ENCODE measurements at regions not wholly inside any gene's neighbourhood (a gene's known extent, or its start where the extent isn't known, plus 50 kb on each side); places are given as distances from the start of the nearest gene placed in this dataset.

DNA sequence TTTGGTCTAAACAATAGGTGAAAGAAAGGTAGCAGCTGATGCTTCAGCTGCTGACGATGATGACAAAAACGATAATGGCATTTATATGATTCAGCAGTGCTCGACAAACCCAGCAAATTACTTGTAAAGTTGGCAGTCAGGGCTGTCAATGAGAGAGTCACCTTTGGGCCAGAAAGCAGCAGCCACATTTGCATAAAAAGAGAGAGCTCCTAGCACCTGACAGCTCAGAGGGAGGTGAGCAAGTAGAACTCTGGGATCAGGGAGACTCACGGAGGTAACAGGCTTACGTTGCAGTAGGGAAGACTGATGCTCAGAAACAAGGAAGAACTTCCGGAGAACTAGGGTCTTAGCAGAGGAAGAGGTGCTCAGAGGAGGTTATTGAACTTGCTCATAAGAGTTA lies 291.9 kb upstream of the ZFHX3 start:
- Histone ChIP-seq H3K9me3 (replicated peaks) (no peaks in the 10 kb centered on the region), H3K27me3 (no peaks in the 10 kb centered on the region), H3K36me3 (no peaks in the 10 kb centered on the region), H3K4me1 (no peaks in the 10 kb centered on the region), H3K4me3 (no peak overlapping the region), H3K27ac (no peak overlapping the region)
- DNase-seq, result no peak

DNA sequence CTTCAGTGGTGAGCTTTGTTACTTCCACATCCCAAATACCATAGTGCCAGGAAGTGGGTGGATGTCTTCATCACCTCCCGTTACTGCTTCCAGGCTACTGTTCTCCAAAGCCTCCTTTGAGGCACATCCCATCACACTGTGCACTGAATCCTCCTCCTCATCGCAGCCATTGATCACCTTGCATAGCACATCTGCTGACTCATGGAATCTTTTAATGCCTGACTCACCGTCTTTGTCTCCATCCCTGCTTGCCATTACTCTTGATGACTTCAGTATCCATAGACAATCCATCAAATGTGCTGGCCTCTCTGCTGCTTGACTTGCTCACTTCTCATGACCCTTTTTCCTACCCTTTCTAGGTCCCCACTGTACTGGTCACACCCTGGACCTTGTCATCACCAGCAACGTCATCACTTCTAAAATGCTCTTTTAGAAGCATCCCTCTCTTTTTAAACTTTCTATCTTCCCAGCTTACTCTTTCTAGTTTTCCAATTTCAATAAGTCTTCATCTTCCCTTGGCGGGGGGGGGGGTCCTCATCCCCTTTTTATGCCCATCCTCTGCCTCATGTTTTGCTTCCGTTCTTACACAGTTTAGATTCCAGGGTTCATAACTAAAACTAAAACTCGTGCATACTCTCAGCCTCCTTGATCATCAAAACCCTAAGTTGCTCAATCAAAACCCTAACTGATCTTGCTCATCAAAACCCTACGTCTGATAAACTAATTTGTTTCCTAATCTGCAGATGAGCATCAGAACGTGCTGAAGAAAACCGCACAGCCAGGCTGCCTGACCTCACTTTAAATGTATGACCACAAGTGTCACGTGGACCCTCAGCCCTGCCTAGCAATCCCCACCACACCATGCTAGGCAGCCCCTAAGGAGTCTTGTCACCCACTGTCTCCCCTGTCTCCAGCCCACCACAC lies 289.7 kb upstream of the ZFHX3 start:
- Histone ChIP-seq H3K27ac (no peak overlapping the region), H3K36me3 (no peaks in the 10 kb centered on the region), H3K27me3 (no peaks in the 10 kb centered on the region), H3K9me3 (replicated peaks) (no peaks in the 10 kb centered on the region), H3K4me3 (no peak overlapping the region), H3K4me1 (no peaks in the 10 kb centered on the region)
- no peak for DNase-seq

DNA sequence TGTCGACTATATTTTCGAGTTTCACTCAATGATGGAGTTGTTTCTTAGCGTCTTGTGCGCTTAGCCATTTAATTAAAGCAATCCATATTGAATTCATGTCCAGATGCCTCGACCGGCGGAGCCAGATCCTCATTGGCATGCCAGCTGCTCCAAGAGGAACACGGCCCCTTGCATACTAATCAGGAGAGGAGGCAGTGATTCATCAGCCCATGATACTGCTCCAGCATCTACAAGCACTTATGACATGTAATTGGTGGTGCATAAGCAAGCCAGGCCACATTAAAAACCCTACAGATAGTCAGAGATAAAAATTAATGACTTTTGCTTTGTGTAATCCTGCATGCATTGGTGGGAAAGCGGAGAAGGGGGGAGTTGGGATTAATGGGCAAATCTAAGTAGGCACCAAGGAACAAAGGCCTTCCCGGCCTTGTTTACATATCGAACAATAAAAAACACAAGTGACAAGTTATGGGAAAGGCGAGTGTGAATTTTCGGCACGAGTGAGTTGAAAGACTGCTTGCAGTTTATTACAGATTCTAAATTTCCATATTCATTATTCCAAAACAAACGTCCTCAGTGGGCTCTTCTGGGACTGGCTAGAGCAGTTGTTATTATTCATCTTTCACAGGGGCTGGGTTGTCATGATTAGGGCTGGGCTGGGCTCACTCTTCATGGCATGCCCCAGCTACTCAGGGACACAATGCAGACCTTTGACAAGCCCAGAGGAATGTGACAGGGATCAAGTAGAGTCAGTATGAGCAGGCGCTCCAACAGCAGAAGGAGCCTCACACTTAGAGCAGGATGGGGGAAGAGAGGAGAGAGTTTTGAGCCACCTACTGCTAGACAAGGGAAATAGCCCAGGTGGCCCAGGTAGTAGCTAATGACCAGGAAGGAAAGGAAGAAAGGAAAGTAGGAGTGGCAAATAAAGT lies 281.7 kb upstream of the ZFHX3 start:
- H3K27ac ChIP-seq, result no peak overlapping the region
- H3K4me1 ChIP-seq, result no peaks in the 10 kb centered on the region
- H3K27me3 ChIP-seq, result no peaks in the 10 kb centered on the region
- H3K9me3 ChIP-seq (replicated peaks), result no peaks in the 10 kb centered on the region
- H3K36me3 ChIP-seq, result no peaks in the 10 kb centered on the region
- H3K4me3 ChIP-seq, result no peak overlapping the region
- DNase-seq, result no peak

DNA sequence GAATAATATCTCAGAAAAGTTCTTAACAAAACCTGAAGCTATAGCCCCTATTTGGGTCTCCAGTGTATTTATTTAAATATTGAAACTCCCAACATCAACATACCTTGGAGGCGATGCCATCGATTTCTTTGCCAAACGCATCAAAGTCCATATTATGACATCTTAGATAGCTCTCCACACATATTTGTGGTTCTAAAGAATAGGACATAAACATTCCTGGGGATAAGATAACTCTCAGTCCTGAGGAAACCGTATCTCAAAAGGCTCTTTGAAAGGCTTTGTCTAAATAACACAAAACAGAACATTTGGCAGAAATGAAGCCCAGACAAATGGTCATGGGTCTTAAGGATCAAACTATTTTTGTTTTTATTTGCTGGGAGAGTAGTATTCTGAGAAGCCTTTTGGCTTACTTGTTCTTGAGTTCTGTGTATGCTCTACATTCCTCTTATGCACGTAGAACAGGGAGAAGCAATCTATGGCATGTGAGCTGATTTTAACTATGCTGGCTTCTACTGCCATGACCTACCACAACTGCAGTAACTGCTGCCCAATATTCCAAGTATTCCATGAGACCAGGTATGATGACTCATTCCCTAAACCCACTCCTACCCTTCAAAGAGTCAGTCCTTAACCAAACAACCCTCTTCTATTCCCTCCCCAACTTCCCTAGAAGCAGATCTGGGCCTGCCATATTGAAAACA lies 279.0 kb upstream of the ZFHX3 start:
- Histone ChIP-seq H3K4me3 (no peak overlapping the region), H3K36me3 (no peaks in the 10 kb centered on the region), H3K9me3 (replicated peaks) (no peaks in the 10 kb centered on the region), H3K4me1 (no peaks in the 10 kb centered on the region), H3K27ac (no peak overlapping the region), H3K27me3 (no peaks in the 10 kb centered on the region)
- no peak for DNase-seq

DNA sequence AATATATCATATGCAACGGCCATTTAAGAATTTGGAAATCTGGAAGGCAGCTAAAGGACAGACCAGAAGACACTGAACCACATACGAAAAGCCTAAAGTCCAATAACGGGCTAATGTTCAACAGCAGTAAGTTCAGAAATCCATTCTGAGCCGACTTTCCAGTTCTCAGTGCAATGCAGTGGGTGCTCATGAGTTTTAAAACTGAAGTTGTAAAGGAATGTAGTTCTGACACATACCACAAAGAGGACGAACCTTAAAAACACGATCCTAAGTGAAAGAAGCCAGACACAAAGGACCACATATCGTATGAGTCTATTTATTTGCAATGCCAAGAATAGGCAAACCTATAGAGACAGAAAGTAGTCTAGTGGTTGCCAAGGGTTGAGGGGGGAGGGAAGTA lies 278.3 kb upstream of the ZFHX3 start:
- no peak overlapping the region for H3K4me3 ChIP-seq
- no peak for DNase-seq

DNA sequence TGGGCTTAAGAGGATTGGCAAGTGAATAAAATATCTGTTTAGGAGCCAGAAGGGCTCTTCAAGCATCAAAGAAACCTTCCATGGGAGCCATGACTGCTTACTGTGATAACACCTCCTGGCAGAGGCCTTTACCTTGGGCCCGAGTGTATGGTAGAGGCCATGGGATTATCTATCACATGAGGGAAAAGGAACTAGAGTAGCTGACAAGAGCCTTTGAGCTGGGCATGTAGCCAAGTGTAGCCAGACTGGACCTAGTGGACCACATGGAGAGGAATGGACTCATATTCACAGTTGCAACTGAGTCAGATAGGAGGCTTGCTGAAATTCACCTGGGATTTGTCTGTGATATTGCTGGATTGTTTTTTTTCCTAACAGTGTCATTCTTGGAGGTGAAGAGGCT lies 276.0 kb upstream of the ZFHX3 start:
- Histone ChIP-seq H3K27me3 (no peaks in the 10 kb centered on the region), H3K4me3 (no peak overlapping the region), H3K27ac (no peak overlapping the region), H3K4me1 (no peaks in the 10 kb centered on the region), H3K36me3 (no peaks in the 10 kb centered on the region), H3K9me3 (replicated peaks) (no peaks in the 10 kb centered on the region)
- DNase-seq, result no peak

More for the DNA sequence above, 278.3 kb upstream of the ZFHX3 start:
- Histone ChIP-seq H3K4me1 (no peaks in the 10 kb centered on the region), H3K36me3 (no peaks in the 10 kb centered on the region), H3K9me3 (replicated peaks) (no peaks in the 10 kb centered on the region), H3K27me3 (no peaks in the 10 kb centered on the region), H3K27ac (no peak overlapping the region)

DNA sequence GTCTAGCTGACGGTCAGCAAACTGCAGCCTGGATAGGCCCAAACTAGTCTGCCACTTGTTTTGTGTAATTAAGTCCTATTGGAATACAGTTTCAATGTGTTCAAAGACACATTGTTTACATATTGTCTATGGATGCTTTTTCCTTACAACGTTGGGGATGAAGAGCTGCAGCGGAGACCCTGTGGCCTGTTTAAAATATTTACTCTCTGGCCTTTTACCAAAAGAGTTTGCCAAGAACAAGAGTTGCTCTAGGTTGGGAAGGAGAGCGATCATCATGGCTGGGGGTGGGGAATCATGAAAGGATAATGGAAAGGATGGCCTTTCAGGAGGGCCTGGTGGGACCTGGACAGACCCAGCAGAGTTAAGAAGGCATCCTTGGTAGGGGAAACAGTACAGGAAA lies 274.9 kb upstream of the ZFHX3 start:
- no peaks in the 10 kb centered on the region for H3K27me3 ChIP-seq
- DNase-seq, result no peak
- no peaks in the 10 kb centered on the region for H3K9me3 ChIP-seq (replicated peaks)
- no peaks in the 10 kb centered on the region for H3K4me1 ChIP-seq
- no peak overlapping the region for H3K27ac ChIP-seq
- H3K4me3 ChIP-seq, result no peak overlapping the region
- H3K36me3 ChIP-seq, result no peaks in the 10 kb centered on the region

DNA sequence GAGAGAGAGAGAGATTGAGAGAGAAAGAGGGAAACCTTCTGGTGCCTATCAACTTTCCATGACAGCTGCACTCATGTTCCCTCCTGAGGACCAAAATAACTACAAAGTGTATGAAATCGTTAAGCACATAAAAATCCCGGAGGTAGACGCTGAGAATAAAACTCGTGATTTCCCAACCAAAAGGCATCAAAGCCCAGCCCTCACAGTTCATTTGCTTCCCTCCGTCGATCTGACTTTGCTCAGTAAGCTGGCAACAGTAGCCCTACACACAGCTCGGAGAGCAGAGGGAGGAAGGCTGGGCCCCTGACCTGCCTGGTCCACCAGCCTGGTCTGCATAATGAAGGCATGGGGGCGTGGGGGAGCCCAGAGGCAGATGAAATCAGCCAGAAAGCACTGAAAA lies 273.9 kb upstream of the ZFHX3 start:
- Histone ChIP-seq H3K27ac (no peak overlapping the region), H3K27me3 (no peaks in the 10 kb centered on the region), H3K4me3 (no peak overlapping the region), H3K9me3 (replicated peaks) (no peaks in the 10 kb centered on the region), H3K36me3 (no peaks in the 10 kb centered on the region), H3K4me1 (no peaks in the 10 kb centered on the region)
- no peak for DNase-seq

DNA sequence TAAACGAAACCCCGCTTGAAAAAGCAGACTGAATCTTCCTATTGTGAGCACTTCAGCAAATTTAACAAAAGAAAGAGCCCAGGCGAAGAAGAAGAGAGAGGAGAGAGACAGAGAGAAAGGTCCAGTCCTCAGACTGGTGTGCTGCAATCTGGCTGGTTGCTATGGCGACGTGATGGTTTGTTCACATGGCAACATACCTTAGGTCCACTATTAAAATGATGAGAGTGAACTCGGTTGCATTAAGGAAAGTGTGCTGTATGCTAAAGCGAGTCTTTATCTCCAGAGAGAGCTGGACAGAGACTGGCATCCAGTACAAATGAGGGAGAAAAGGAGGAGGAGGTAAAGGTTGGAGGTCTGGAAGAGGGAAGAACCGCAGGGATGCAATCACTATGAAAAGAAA lies 271.8 kb upstream of the ZFHX3 start:
- no peaks in the 10 kb centered on the region for H3K36me3 ChIP-seq
- H3K4me3 ChIP-seq, result no peak overlapping the region
- H3K27me3 ChIP-seq, result no peaks in the 10 kb centered on the region
- H3K27ac ChIP-seq, result no peak overlapping the region
- no peak for DNase-seq
- no peaks in the 10 kb centered on the region for H3K9me3 ChIP-seq (replicated peaks)
- H3K4me1 ChIP-seq, result no peaks in the 10 kb centered on the region

DNA sequence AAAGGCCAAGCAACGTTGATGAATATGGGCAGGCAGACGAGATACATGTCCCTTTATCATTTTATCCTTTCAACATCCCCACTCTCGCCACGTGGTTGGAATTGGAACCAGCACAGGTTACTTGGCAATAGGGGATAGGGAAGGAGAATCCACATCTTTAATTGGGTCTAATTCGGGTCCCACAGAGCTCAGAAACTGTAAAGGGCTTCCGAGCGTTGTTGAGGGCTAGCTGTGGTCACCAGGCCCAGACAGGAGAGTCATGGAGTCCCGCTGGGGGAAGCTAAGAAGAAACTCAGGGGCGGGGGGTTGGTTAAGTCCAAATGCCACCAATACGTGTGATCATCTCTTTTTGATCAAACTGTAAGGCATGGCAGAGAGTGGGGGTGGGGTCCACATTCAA lies 271.3 kb upstream of the ZFHX3 start:
- Histone ChIP-seq H3K36me3 (no peaks in the 10 kb centered on the region), H3K4me1 (no peaks in the 10 kb centered on the region), H3K27me3 (no peaks in the 10 kb centered on the region), H3K9me3 (replicated peaks) (no peaks in the 10 kb centered on the region), H3K27ac (no peak overlapping the region), H3K4me3 (no peak overlapping the region)
- DNase-seq, result no peak

DNA sequence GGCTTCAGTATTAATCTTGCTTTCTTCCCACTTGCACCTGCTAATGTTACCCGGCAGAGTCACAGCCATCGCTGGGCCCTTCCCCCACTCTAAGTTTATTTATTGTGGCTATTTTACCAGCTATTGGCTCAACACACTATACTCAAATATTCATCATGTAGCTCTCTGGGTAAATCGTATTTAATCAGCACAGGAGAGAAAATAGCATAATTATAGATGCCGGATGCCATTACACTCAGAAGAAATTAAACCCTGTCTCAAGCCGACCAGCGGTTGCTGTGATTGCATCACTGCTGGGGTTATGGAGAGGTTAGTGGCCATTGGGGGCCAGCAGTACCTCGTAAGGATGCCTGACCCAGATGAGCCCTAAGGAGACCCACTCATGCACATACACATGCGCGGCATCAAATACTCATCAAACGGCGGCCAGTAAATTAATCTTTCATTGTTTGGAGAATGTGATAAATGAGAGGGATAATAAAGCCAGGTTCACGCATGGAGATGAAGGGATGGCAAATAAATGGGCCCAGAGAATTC lies 269.5 kb upstream of the ZFHX3 start:
- DNase-seq, result no peak
- Histone ChIP-seq H3K27me3 (no peaks in the 10 kb centered on the region), H3K4me1 (no peaks in the 10 kb centered on the region)

DNA sequence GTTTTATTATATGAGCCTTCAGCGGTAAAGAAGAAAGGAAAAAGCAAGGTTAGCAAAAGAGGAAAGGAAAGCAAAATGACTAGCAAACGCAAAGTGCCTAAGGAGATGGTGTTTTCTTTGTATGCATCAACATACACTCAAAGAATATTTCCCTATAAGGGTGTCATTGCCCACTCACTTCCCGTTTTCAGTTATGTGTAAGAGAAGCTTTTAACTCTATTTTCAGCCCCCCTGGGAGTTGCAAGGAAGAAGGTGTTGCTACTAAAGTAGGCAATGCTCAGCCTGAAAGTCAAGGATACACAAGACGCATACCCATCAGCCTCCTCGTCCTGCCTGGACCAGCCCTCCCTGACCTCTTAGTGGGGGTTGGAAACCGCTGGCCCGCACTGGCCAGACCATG lies 267.7 kb upstream of the ZFHX3 start:
- no peak for DNase-seq
- no peak overlapping the region for H3K4me3 ChIP-seq
- H3K4me1 ChIP-seq, result no peaks in the 10 kb centered on the region
- no peaks in the 10 kb centered on the region for H3K36me3 ChIP-seq
- no peaks in the 10 kb centered on the region for H3K27me3 ChIP-seq
- H3K9me3 ChIP-seq (replicated peaks), result no peaks in the 10 kb centered on the region
- H3K27ac ChIP-seq, result no peak overlapping the region

More for the DNA sequence above, 269.5 kb upstream of the ZFHX3 start:
- no peak overlapping the region for H3K27ac ChIP-seq
- H3K9me3 ChIP-seq (replicated peaks), result no peaks in the 10 kb centered on the region
- no peak overlapping the region for H3K4me3 ChIP-seq
- no peaks in the 10 kb centered on the region for H3K36me3 ChIP-seq

DNA sequence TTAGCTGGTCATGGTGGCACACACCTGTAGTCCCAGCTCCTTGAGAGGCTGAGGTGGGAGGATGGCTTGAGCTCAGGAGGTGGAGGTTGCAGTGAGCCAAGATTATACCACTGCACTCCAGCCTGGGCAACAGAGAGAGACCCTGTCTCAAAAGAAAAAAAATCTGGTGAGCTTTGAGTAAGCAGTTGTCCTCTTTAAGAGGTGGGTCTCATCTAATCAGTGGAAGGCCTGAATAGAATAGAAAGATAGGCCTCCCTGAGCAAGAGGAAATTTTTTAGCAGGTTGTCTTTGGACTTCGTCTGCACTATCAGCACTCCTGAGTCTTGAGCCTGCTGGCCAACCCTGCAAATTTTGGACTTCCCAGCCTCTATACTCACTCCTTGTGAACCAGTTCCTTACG lies 266.0 kb upstream of the ZFHX3 start:
- Histone ChIP-seq H3K9me3 (replicated peaks) (no peaks in the 10 kb centered on the region), H3K36me3 (no peaks in the 10 kb centered on the region), H3K4me1 (no peaks in the 10 kb centered on the region), H3K27ac (no peak overlapping the region), H3K27me3 (no peaks in the 10 kb centered on the region), H3K4me3 (no peak overlapping the region)
- no peak for DNase-seq

DNA sequence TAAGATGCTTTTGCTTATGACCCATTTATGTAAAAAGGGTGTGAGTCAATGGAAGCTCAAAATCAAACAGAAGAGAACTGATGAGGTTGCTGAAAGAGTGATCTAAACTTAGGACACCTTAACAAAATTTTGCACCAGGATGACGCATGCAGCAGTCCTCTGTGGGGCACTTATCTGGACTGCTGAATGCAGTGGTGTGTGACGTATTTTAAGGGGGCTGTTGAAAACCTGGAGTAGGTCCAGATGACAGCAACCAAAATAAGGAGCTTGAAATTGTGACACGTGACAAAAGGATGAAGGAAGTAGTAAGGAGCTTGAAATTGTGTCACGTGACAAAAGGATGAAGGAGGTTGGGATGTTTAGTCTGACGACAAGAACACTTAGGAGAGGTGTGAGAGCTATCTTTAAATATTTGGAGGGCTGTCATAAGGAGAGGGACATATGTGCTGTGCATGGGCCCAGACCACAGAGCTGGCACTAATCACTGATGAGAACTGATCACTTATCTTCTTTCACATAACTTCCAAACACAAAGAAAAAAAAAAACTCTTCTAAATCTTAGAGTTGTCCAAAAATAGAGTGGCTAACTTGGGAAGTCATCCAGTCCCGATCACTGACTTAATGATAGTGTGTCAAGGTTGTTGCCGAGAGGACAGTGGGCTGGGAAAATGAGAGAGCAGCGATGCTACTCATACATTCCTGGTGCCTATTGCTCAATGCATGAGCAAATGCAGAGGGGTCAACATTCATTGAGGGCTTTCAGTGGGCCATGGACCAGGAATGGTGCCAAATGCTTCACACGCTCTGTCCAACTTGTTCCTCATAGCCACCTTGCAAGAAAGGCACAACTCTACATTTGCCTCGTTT lies 264.2 kb upstream of the ZFHX3 start:
- Histone ChIP-seq H3K36me3 (no peaks in the 10 kb centered on the region), H3K27me3 (no peaks in the 10 kb centered on the region), H3K27ac (no peak overlapping the region), H3K4me3 (no peak overlapping the region), H3K4me1 (no peaks in the 10 kb centered on the region), H3K9me3 (replicated peaks) (no peaks in the 10 kb centered on the region)
- DNase-seq, result no peak

All from SJCRH30 (cell line).